Kidney (tissue), 13 donors: ENCODE measurements at regions not wholly inside any gene's neighbourhood (a gene's known extent, or its start where the extent isn't known, plus 50 kb on each side); places are given as distances from the start of the nearest gene placed in this dataset.

Experiments
- DNase-seq, 5 donors: peaks; one replicate each; pipeline ENCODE4 v3.0.0-alpha.2; 2013 to 2020
- FAIRE-seq: peaks from 2 replicates; lab custom pipeline; 2012; peaks lifted over from hg19 to GRCh38; lab: Jason Lieb, UNC
- H3K27ac ChIP-seq, 2 donors: one replicate each; pipeline ENCODE4 v1.7.0; 2013; ENCODE audit warnings: low read depth in 2 of 2, low read length in 2 of 2, inconsistent platforms in 1 of 2
- H3K27me3 ChIP-seq: one replicate; pipeline ENCODE4 v1.7.1; 2013; ENCODE audit warnings: low read length, inconsistent platforms; ENCODE audit not compliant: control insufficient read depth, insufficient read depth
- H3K36me3 ChIP-seq, 3 donors: one replicate each; pipeline versions ENCODE4 v1.7.0 to v1.7.1; 2013; ENCODE audit warnings: low read length in 3 of 3, control low read depth in 1 of 3, inconsistent platforms in 1 of 3; ENCODE audit not compliant: insufficient read depth in 3 of 3, control insufficient read depth in 2 of 3
- H3K4me1 ChIP-seq, 3 donors: one replicate each; pipeline versions ENCODE4 v1.7.0 to v1.7.1; 2013; ENCODE audit warnings: low read length in 3 of 3, inconsistent platforms in 1 of 3, low read depth in 1 of 3; ENCODE audit not compliant: control insufficient read depth in 2 of 3, insufficient read depth in 2 of 3
- H3K4me3 ChIP-seq, 3 donors: one replicate each; pipeline versions ENCODE4 v1.7.0 to v1.8.1; 2013; ENCODE audit warnings: low read length in 3 of 3, control low read depth in 1 of 3, inconsistent platforms in 1 of 3
- H3K9ac ChIP-seq, 3 donors: one replicate each; pipeline versions ENCODE4 v1.7.0 to v1.7.1; 2013; ENCODE audit warnings: low read length in 3 of 3, control low read depth in 1 of 3, inconsistent platforms in 1 of 3
- H3K9me3 ChIP-seq, 3 donors: one replicate each; pipeline versions ENCODE4 v1.7.0 to v1.7.1; 2013; ENCODE audit warnings: low read length in 3 of 3, control low read depth in 1 of 3, inconsistent platforms in 1 of 3; ENCODE audit not compliant: control insufficient read depth in 2 of 3, insufficient read depth in 1 of 3
- intact Hi-C: fragments of 100-400 bp; cut with DNase I; formaldehyde crosslinking; loops from one replicate; pipeline ENCODE4 v1.11.1; 2022
- TF ChIP-seq, protein P1 (sequence below): IDR thresholded peaks from 3 replicates; pipeline ENCODE4 v1.5.1; 2012; ENCODE audit warnings: mild to moderate bottlenecking, moderate library complexity, borderline replicate concordance; ENCODE audit not compliant: insufficient read depth; ENCODE audit errors: extremely low read depth
- donor health status: control.
- donor health status: control.
- donor health status: control.
- donor health status: control.
- donor health status: control.
- donor health status: DM: yes; HTN: yes; CAD: no.
- donor health status: Normal renal cell carcinoma (clear cell type).

DNA sequence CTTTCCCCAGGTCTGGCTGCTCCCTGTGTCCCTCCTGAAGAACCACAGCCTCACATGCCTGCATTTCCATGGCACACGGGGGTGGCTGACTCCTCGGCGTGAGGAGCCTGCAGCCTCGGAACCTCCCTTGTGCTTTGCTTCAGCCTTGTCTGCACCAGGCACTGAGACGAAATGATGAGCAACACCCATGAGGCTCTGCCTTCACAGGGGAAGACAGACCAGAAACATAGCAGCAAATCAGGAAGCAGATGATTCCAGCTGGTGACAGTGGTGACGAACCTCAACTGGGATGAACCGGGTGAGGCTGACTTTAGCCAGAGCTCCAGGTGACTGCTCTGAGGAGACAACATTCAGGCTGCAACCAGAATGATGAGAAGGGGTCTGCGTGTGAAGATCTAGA, 84.5 kb upstream of the SMNDC1 start:
- Histone ChIP-seq H3K27me3 (no peaks in the 10 kb centered on the region), H3K4me1 (peaks cover 0 to 5% (median 0%) of the 10 kb centered on the region in 3 donors), H3K9ac (no peak overlapping the region), H3K4me3 (no peak overlapping the region), H3K9me3 (no peaks in the 10 kb centered on the region), H3K27ac (no peak overlapping the region), H3K36me3 (no peaks in the 10 kb centered on the region)
- TF ChIP-seq, protein P1, sequence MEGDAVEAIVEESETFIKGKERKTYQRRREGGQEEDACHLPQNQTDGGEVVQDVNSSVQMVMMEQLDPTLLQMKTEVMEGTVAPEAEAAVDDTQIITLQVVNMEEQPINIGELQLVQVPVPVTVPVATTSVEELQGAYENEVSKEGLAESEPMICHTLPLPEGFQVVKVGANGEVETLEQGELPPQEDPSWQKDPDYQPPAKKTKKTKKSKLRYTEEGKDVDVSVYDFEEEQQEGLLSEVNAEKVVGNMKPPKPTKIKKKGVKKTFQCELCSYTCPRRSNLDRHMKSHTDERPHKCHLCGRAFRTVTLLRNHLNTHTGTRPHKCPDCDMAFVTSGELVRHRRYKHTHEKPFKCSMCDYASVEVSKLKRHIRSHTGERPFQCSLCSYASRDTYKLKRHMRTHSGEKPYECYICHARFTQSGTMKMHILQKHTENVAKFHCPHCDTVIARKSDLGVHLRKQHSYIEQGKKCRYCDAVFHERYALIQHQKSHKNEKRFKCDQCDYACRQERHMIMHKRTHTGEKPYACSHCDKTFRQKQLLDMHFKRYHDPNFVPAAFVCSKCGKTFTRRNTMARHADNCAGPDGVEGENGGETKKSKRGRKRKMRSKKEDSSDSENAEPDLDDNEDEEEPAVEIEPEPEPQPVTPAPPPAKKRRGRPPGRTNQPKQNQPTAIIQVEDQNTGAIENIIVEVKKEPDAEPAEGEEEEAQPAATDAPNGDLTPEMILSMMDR = no peak
- intact Hi-C loops = no loop called here
- DNase-seq (peak in 1 of 5 donors; percentile 15), FAIRE-seq (no peak)

- Histone ChIP-seq H3K9ac (no peak overlapping the region), H3K27me3 (no peaks in the 10 kb centered on the region), H3K36me3 (no peaks in the 10 kb centered on the region), H3K4me3 (no peak overlapping the region), H3K27ac (no peak overlapping the region), H3K4me1 (peaks cover 0 to 15% (median 15%) of the 10 kb centered on the region in 3 donors), H3K9me3 (no peaks in the 10 kb centered on the region)
- DNase-seq (peak in 1 of 5 donors; percentile 68), FAIRE-seq (no peak)
- intact Hi-C loops = no loop called here
- TF ChIP-seq, protein P1 = no peak
Observed at GRCh38 chr10:110391541-110391940, 86.8 kb upstream of the SMNDC1 start.

DNA sequence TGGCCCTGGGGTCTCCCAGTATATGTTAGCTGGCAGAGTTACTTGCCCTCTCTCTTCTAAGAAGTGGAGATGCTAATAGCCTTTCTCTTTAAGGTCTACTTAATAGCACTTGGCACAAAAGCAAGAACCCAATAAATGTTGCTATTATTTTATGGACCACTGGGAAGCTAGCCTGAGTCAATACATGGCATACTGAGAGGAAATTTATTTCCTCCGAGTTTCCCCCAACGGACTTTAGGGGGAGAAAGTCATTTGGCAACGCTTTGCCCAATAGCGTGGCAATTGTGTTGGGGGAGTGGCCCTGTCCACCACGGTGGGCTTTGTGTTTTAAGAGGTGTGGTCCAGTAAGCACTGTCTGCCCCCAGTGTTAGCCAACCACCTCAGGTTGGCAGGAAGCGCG, 87.4 kb upstream of the SMNDC1 start:
- FAIRE-seq = no peak
- intact Hi-C loops = no loop called here

More for the DNA sequence above, 87.4 kb upstream of the SMNDC1 start:
- DNase-seq = peak in 2 of 5 donors; percentile 14 to 52
- Histone ChIP-seq H3K9me3 (no peaks in the 10 kb centered on the region), H3K27ac (no peak overlapping the region), H3K4me3 (no peak overlapping the region), H3K9ac (no peak overlapping the region), H3K36me3 (no peaks in the 10 kb centered on the region), H3K27me3 (no peaks in the 10 kb centered on the region), H3K4me1 (peaks cover 0 to 15% (median 15%) of the 10 kb centered on the region in 3 donors)
- TF ChIP-seq, protein P1 = no peak
